ENCODE measurements at regions not wholly inside any gene's neighbourhood (a gene's known extent, or its start where the extent isn't known, plus 50 kb on each side); places are given as distances from the start of the nearest gene placed in this dataset.

DNA sequence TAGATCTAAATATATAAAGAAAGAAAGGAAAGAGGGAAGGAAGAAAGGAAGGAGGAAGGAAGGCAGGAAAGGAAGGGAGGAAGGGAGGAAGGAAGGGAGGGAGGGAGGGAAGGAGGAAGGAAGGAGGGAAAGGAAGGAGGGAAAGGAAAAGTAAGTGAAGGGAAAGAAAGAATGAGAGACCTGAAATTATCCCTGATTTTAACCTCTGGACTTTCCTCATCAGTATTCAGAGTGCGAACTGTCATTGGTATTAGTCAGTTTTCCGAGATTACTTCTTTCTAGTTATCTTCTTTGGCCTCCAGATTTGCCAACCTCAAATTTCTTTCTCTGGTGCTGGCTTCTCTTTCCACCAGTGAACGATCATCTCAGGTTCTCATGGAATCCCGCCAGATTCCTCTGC is 215.5 kb upstream of the FN1 start:
- FAIRE-seq (no peak), DNase-seq (ENCODE audit: low read depth) (no peak)
- Histone ChIP-seq H3K36me3 (ENCODE audit: control insufficient read depth, insufficient read depth, low read length) (no peaks in the 10 kb centered on the region), H3K27me3 (ENCODE audit: control insufficient read depth, insufficient read depth, low read length) (no peaks in the 10 kb centered on the region), H3K4me3 (ENCODE audit: low read depth, low read length) (no peak overlapping the region)
- TF ChIP-seq, protein P1, sequence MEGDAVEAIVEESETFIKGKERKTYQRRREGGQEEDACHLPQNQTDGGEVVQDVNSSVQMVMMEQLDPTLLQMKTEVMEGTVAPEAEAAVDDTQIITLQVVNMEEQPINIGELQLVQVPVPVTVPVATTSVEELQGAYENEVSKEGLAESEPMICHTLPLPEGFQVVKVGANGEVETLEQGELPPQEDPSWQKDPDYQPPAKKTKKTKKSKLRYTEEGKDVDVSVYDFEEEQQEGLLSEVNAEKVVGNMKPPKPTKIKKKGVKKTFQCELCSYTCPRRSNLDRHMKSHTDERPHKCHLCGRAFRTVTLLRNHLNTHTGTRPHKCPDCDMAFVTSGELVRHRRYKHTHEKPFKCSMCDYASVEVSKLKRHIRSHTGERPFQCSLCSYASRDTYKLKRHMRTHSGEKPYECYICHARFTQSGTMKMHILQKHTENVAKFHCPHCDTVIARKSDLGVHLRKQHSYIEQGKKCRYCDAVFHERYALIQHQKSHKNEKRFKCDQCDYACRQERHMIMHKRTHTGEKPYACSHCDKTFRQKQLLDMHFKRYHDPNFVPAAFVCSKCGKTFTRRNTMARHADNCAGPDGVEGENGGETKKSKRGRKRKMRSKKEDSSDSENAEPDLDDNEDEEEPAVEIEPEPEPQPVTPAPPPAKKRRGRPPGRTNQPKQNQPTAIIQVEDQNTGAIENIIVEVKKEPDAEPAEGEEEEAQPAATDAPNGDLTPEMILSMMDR (IDR thresholded peaks at IDR 0.05; ENCODE audit: insufficient read depth, low read length, severe bottlenecking): no peak

DNA sequence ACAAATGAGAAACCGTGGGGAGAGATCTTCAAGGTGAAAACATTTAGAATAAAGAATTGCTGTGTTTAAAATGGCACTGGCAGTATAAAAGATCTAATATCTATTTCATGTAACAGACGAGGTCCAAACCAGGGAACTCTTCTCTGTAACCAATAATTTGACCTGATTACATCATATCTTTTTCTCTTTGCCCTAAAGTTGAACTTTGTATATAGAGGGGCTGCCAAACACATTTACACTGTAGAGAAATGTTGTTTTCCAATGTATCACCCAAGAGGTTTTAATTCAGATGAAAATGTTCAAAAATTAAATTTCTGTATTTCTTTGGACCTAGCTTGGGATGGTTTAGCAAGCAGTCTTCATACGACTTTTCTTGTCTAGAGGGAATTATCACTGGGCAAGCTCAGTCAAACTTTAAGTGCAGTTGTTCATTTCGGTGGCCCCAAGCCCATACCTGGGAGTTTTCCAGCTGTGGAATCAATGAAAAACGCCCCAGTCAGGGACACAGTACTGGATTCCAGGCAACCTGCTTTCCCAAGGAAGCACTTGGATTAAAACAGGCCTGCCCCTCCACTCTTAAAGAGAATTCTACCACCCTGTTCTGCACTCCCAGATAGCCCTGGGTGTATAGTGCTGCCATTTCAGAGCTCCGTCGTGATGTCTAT is 208.5 kb upstream of the FN1 start:
- Histone ChIP-seq H3K4me3 (ENCODE audit: low read depth, low read length) (no peak overlapping the region), H3K36me3 (ENCODE audit: control insufficient read depth, insufficient read depth, low read length) (no peaks in the 10 kb centered on the region), H3K27me3 (ENCODE audit: control insufficient read depth, insufficient read depth, low read length) (no peaks in the 10 kb centered on the region)
- FAIRE-seq (no peak), DNase-seq (ENCODE audit: low read depth) (no peak)
- TF ChIP-seq, protein P1 (IDR thresholded peaks at IDR 0.05; ENCODE audit: insufficient read depth, low read length, severe bottlenecking): no peak

DNA sequence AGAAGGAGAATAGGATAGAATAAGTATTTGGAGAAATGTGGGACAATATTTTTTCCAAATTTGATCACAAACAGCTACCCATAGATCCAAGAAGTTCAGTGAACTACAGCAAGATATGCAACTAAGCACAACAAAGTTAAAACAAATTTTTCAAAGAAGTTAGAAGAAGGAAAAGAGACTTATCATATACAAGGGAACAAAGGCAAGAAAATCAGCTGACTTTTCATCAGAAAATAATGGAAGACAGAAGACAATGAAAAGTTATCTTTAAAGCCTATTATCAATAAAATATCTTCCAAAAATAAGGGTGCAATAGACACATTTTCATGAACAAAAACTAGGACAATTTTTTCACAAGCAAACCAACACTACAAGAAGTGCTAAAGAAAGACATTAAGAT is 202.8 kb upstream of the FN1 start:
- TF ChIP-seq, protein P1 (IDR thresholded peaks at IDR 0.05; ENCODE audit: insufficient read depth, low read length, severe bottlenecking): no peak
- Histone ChIP-seq H3K27me3 (ENCODE audit: control insufficient read depth, insufficient read depth, low read length) (no peaks in the 10 kb centered on the region), H3K36me3 (ENCODE audit: control insufficient read depth, insufficient read depth, low read length) (no peaks in the 10 kb centered on the region), H3K4me3 (ENCODE audit: low read depth, low read length) (no peak overlapping the region)
- DNase-seq (ENCODE audit: low read depth): no peak
- FAIRE-seq: no peak

DNA sequence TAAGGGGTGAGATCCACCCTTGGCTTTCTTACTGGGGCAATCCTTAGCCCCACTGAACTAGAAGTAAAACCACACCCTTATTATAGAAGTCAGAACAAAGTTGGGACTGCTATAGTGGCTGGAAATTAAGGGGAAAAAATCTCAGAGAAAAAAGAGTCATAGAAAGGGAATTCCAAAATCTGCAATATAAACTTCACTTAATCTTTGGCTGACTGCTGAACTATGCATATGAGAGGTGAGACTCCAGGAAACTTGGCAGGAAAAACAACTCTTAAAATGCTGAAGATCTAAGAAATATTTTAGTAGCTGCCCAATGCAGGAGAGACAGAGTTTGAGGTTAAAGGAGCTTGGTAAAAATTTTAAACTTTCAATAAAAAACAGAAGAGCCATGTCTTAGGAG is 201.8 kb upstream of the FN1 start:
- Histone ChIP-seq H3K27me3 (ENCODE audit: control insufficient read depth, insufficient read depth, low read length) (no peaks in the 10 kb centered on the region), H3K4me3 (ENCODE audit: low read depth, low read length) (no peak overlapping the region), H3K36me3 (ENCODE audit: control insufficient read depth, insufficient read depth, low read length) (no peaks in the 10 kb centered on the region)
- no peak for DNase-seq (ENCODE audit: low read depth)
- TF ChIP-seq, protein P1 (IDR thresholded peaks at IDR 0.05; ENCODE audit: insufficient read depth, low read length, severe bottlenecking): no peak
- no peak for FAIRE-seq

DNA sequence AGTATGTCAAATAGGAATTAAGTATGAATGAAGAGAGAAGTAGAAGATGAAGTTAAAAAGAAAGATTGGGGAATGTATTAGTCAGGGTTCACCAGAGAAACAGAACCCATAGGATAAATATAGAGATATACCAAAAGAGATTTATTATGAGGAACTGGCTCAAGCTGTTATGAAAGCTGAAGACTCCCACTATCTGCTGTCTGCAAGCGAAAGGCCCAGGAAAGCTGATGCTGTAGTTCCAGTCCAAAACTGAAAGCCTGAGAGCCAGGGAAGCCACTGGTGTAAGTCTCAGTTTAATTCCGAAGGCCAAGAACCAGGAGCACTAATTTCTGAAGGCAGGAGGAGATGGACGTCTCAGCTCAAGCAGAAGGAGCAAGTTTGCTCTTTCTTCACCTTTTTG is 200.9 kb upstream of the FN1 start:
- H3K36me3 ChIP-seq (ENCODE audit: control insufficient read depth, insufficient read depth, low read length): no peaks in the 10 kb centered on the region
- H3K4me3 ChIP-seq (ENCODE audit: low read depth, low read length): no peak overlapping the region
- DNase-seq (ENCODE audit: low read depth) (no peak), FAIRE-seq (no peak)
- H3K27me3 ChIP-seq (ENCODE audit: control insufficient read depth, insufficient read depth, low read length): no peaks in the 10 kb centered on the region
- TF ChIP-seq, protein P1 (IDR thresholded peaks at IDR 0.05; ENCODE audit: insufficient read depth, low read length, severe bottlenecking): no peak

DNA sequence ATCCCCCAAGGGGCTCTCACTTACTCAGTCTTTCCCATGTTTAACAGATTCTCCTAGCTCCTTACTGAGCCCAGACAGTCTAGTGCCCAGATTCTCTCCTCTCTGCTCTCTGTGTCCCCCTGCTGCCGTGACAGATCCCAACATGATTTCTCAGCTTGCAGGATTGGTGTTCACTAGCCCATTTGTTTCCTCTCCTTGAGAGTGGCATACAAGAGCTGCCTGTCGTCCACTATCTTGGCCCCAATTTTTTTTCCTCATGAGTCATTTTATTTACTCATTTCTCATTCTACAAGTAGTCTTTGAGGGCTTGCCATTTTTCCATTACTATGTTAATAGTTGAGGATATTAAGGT is 199.9 kb upstream of the FN1 start:
- no peaks in the 10 kb centered on the region for H3K27me3 ChIP-seq (ENCODE audit: control insufficient read depth, insufficient read depth, low read length)
- TF ChIP-seq, protein P1 (IDR thresholded peaks at IDR 0.05; ENCODE audit: insufficient read depth, low read length, severe bottlenecking): peak; percentile 27
- no peak overlapping the region for H3K4me3 ChIP-seq (ENCODE audit: low read depth, low read length)
- no peaks in the 10 kb centered on the region for H3K36me3 ChIP-seq (ENCODE audit: control insufficient read depth, insufficient read depth, low read length)
- FAIRE-seq (no peak), DNase-seq (ENCODE audit: low read depth) (peak; percentile 92)
